Prostate gland (tissue), 2 donors: ENCODE measurements at regions not wholly inside any gene's neighbourhood (a gene's known extent, or its start where the extent isn't known, plus 50 kb on each side); places are given as distances from the start of the nearest gene placed in this dataset.

Experiments used
- DNase-seq: peaks from one replicate; pipeline ENCODE4 v3.0.0-alpha.2; 2019; ENCODE audit warnings: low spot score
- H3K27ac ChIP-seq, 2 donors: fragments of 200-600 bp; sonication (generic); 2 replicates each; pipeline ENCODE4 v1.5.1; 2017 to 2019
- H3K27me3 ChIP-seq: fragments of 200-600 bp; sonication (generic); replicated peaks from 2 replicates; pipeline ENCODE4 v1.5.1; 2019; ENCODE audit not compliant: insufficient read depth
- H3K36me3 ChIP-seq, 2 donors: fragments of 200-600 bp; sonication (generic); 1 replicate in 1 of 2; 2 replicates in 1 of 2; pipeline versions ENCODE4 v1.5.1 to v1.8.1; 2017 to 2019
- H3K4me1 ChIP-seq: fragments of 200-600 bp; sonication (generic); replicated peaks from 2 replicates; pipeline ENCODE4 v1.5.1; 2019
- H3K4me3 ChIP-seq, 2 donors: fragments of 200-600 bp; sonication (generic); 2 replicates each; pipeline ENCODE4 v1.5.1; 2017 to 2019
- H3K9me3 ChIP-seq: fragments of 200-600 bp; sonication (generic); 2 replicates; pipeline ENCODE4 v1.5.1; 2017
- POLR2A ChIP-seq: fragments of 450-650 bp; IDR thresholded peaks from one replicate; pipeline ENCODE4 v1.6.1; 2016; ENCODE audit warnings: antibody characterized with exemption, mild to moderate bottlenecking
- POLR2AphosphoS5 ChIP-seq: sonication (generic); formaldehyde crosslinking; IDR thresholded peaks from one replicate; pipeline ENCODE4 v1.6.1; 2017; ENCODE audit warnings: antibody characterized with exemption
- WGBS: methylation state at CpG from one replicate; pipeline ENCODE4 v1.1.5; 2018; 5-methylcytosine and 5-hydroxymethylcytosine counted together
- intact Hi-C: fragments of 100-400 bp; cut with DNase I; formaldehyde crosslinking; loops from one replicate; pipeline ENCODE4 v1.14.2; 2022
- TF ChIP-seq, protein P1 (sequence below), 4 experiments: fragments of 200-600 bp in 2 of 4; fragments of 450-650 bp in 2 of 4; sonication (generic) in 2 of 4; IDR thresholded peaks; 1 replicate in 3 of 4; 2 replicates in 1 of 4; pipeline ENCODE4 v1.5.1; 2016 to 2019; ENCODE audit warnings: antibody characterized with exemption in 4 of 4, mild to moderate bottlenecking in 2 of 4, moderate library complexity in 2 of 4

DNA sequence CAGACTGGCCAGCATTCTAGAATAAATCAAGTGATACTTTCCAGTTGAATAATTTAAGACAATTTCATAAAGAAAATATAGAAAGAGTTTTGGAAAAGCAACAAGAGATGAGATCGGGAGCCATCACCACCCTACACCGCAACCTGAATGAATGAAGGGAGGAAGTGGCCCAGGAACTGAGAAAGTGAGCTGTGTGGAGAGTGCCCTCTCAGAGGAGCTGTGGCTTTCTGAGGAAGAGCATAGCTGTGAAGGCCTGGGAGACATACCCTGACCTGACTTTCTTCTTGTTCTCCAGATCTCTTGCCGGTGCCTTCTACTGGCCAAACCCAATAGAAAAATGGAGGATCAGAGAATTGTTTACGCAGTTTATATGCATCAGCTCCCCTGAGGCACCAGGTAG is 79.3 kb upstream of the TSPAN8 start:
- no peak overlapping the region for H3K27ac ChIP-seq
- TF ChIP-seq, protein P1, sequence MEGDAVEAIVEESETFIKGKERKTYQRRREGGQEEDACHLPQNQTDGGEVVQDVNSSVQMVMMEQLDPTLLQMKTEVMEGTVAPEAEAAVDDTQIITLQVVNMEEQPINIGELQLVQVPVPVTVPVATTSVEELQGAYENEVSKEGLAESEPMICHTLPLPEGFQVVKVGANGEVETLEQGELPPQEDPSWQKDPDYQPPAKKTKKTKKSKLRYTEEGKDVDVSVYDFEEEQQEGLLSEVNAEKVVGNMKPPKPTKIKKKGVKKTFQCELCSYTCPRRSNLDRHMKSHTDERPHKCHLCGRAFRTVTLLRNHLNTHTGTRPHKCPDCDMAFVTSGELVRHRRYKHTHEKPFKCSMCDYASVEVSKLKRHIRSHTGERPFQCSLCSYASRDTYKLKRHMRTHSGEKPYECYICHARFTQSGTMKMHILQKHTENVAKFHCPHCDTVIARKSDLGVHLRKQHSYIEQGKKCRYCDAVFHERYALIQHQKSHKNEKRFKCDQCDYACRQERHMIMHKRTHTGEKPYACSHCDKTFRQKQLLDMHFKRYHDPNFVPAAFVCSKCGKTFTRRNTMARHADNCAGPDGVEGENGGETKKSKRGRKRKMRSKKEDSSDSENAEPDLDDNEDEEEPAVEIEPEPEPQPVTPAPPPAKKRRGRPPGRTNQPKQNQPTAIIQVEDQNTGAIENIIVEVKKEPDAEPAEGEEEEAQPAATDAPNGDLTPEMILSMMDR (IDR thresholded peaks at IDR 0.05): no peak
- TF ChIP-seq POLR2AphosphoS5: no peak
- no peak for TF ChIP-seq POLR2A
- H3K36me3 ChIP-seq: no peaks in the 10 kb centered on the region
- no peaks in the 10 kb centered on the region for H3K9me3 ChIP-seq
- H3K27me3 ChIP-seq: no peaks in the 10 kb centered on the region
- H3K4me3 ChIP-seq: no peak overlapping the region
- 96% methylated on average over 4 of the region's 4 CpGs for WGBS
- intact Hi-C loops: no loop called here
- H3K4me1 ChIP-seq: no peaks in the 10 kb centered on the region
- no peak for DNase-seq

DNA sequence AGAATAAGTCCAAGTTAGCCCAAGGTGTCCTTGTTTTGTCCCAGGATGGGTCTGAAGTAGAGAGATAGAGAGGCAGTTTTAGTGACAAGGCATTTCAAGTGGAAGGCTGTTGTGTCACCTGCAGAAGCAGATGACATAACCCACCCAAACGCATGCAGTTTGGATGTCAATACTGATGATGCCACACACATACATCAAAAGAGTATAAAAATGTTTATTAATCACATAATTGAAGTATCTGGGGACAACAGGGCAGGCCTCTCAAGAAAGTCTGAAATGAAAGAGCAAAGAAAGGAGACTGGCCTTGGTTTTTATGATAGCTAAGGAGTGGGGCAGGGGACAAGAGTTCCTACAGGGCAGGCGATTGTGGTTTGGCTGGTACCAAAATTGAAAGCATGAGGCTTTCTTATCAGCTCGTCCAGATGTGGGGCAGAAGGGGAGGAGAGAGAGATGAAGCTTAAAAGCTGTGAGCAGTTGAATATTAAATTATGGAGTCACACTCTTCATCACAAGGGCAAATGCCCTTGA is 78.4 kb upstream of the TSPAN8 start:
- WGBS: 78% methylated on average over 3 of the region's 3 CpGs
- Histone ChIP-seq H3K4me3 (no peak overlapping the region), H3K27me3 (no peaks in the 10 kb centered on the region), H3K4me1 (no peaks in the 10 kb centered on the region), H3K27ac (no peak overlapping the region), H3K9me3 (no peaks in the 10 kb centered on the region), H3K36me3 (no peaks in the 10 kb centered on the region)
- intact Hi-C loops: no loop called here
- no peak for DNase-seq
- no peak for TF ChIP-seq POLR2A
- TF ChIP-seq, protein P1 (IDR thresholded peaks at IDR 0.05): no peak
- TF ChIP-seq POLR2AphosphoS5: no peak

DNA sequence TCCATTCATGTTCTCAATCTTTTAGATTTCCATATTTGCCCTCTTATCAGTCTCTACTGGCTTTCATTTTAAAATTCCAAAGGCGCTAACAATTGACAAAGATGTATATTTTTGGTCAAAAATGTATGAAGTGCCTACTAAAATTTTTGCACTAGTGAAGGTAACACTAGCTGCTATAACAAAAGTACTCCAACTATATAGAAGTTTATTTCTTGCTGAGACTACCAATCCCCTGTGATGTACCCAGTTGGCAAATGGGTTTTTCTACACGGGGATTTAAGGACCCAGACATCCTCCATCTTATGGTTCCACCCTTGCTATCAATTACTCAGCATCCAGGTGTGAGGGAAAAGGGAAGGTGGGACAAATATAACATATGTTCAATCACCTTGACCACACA is 75.3 kb upstream of the TSPAN8 start:
- DNase-seq: no peak
- Histone ChIP-seq H3K4me1 (no peaks in the 10 kb centered on the region), H3K27ac (no peak overlapping the region), H3K4me3 (no peak overlapping the region), H3K9me3 (no peaks in the 10 kb centered on the region), H3K36me3 (no peaks in the 10 kb centered on the region), H3K27me3 (no peaks in the 10 kb centered on the region)
- intact Hi-C loops: no loop called here
- 92% methylated on average over 2 of the region's 2 CpGs for WGBS
- TF ChIP-seq POLR2AphosphoS5 (no peak), POLR2A (no peak)
- TF ChIP-seq, protein P1 (IDR thresholded peaks at IDR 0.05): no peak

DNA sequence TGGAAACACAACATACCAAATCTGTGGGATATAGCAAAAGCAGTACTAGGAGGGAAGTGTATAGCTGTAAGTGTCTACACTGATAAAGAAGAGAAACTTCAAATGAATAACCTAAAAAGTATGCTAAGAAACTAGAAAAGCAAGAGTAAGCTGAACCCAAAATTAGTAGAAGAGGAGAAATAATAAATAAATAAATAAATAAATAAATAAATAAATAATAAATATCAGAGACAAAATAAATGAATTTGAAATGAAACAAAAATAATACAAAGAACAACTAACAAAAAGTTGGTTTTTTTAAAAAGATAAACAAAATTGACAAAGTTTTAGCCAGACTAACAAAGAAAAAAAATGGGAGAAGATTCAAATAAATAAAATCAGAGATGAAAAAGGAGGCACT is 72.7 kb upstream of the TSPAN8 start:
- DNase-seq: no peak
- Histone ChIP-seq H3K4me1 (no peaks in the 10 kb centered on the region), H3K27me3 (no peaks in the 10 kb centered on the region), H3K36me3 (no peaks in the 10 kb centered on the region), H3K27ac (no peak overlapping the region), H3K4me3 (no peak overlapping the region), H3K9me3 (no peaks in the 10 kb centered on the region)
- TF ChIP-seq POLR2A (no peak), POLR2AphosphoS5 (no peak)
- TF ChIP-seq, protein P1 (IDR thresholded peaks at IDR 0.05): no peak
- intact Hi-C loops: no loop called here

DNA sequence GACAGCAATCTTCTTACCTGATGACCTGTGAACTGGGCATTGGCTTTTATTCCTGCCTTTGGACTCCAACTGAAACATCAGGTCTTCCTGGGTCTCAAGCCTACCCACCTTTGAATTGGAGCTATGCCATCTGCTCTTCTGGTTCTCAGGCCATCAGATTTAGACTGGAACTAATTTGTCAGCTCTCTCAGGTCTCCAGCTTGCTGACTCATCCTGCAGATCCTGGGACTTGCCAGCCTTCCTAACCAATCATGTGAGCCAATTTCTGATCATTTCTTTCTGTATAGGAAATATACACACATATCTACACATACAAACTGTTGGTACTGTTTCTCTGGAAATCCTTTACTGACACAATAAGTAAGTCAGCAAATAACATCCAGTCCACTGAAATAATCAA is 65.3 kb upstream of the TSPAN8 start:
- intact Hi-C loops: no loop called here
- no peak for TF ChIP-seq POLR2A
- no peak for TF ChIP-seq POLR2AphosphoS5
- TF ChIP-seq, protein P1 (IDR thresholded peaks at IDR 0.05): no peak
- Histone ChIP-seq H3K27ac (no peak overlapping the region), H3K4me3 (no peak overlapping the region), H3K9me3 (no peaks in the 10 kb centered on the region), H3K4me1 (no peaks in the 10 kb centered on the region), H3K27me3 (no peaks in the 10 kb centered on the region), H3K36me3 (no peaks in the 10 kb centered on the region)
- no peak for DNase-seq
